ENCODE measurements at regions not wholly inside any gene's neighbourhood (a gene's known extent, or its start where the extent isn't known, plus 50 kb on each side); places are given as distances from the start of the nearest gene placed in this dataset.

DNA sequence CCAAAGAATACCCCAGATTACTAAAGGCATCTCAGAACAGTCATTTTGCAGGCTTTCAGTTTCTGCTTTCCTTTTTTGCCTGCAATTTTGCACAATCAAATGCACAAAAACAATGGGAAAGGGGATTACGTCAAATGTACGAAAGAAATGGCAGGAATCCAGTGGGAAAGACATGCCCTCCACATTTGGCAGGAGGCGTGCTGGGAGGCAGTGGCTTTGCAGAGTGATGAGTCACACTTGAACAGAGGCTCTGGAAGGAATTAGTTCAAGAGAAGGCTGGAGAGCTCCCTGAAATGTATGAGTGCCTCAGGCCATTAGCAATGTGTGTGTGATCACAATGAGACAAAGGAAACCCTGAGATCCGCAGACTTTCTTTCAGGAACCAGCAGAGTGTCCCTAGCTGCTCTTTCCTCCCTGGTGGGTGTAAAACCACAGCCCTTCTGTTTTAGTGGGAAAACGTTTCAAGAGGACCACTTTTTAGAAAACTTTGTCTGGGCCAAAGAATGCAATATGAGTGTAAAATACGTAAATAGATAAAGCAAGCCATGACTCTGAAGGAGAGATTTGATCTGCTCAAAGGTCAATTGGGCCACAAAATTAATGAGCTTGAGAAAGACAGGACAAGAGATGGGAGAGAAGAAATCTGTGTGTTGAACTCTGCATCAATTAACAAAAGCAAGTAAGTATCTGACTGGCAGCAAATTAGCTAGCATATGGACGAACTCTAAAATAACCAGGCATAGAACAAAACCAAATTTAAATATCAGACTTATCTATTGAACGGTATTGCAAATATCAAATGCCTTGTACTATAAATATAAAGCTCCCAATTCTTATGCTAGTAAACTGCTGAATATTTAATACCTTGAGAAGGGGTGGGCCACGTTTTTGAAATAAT, 155.4 kb upstream of the PDE3A start:
- TF ChIP-seq, protein P1, sequence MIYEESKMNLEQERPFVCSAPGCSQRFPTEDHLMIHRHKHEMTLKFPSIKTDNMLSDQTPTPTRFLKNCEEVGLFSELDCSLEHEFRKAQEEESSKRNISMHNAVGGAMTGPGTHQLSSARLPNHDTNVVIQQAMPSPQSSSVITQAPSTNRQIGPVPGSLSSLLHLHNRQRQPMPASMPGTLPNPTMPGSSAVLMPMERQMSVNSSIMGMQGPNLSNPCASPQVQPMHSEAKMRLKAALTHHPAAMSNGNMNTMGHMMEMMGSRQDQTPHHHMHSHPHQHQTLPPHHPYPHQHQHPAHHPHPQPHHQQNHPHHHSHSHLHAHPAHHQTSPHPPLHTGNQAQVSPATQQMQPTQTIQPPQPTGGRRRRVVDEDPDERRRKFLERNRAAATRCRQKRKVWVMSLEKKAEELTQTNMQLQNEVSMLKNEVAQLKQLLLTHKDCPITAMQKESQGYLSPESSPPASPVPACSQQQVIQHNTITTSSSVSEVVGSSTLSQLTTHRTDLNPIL (CRISPR knock-in tag; IDR thresholded peaks at IDR 0.05; ENCODE audit: low read depth): peak; percentile 79
- TF ChIP-seq ZFP3 (CRISPR knock-in tag; IDR thresholded peaks at IDR 0.05) (peak; percentile 85), ZNF565 (CRISPR knock-in tag; conservative IDR thresholded peaks at IDR 0.05; ENCODE audit: low read depth) (no peak), ESRRG (CRISPR knock-in tag; IDR thresholded peaks at IDR 0.05) (no peak), ISL1 (CRISPR knock-in tag; IDR thresholded peaks at IDR 0.05) (peak; percentile 65), TOX (CRISPR knock-in tag; IDR thresholded peaks at IDR 0.05; ENCODE audit: borderline replicate concordance) (peak; percentile 31; the same call in 1 of the 2 replicates), RARB (CRISPR knock-in tag; IDR thresholded peaks at IDR 0.05) (peak; percentile 22; the same call in 1 of the 2 replicates), OSR1 (CRISPR knock-in tag; IDR thresholded peaks at IDR 0.05) (no peak), ARNTL (CRISPR knock-in tag; IDR thresholded peaks at IDR 0.05; ENCODE audit: borderline replicate concordance, low read depth) (no peak)
- TF ChIP-seq, protein P2, sequence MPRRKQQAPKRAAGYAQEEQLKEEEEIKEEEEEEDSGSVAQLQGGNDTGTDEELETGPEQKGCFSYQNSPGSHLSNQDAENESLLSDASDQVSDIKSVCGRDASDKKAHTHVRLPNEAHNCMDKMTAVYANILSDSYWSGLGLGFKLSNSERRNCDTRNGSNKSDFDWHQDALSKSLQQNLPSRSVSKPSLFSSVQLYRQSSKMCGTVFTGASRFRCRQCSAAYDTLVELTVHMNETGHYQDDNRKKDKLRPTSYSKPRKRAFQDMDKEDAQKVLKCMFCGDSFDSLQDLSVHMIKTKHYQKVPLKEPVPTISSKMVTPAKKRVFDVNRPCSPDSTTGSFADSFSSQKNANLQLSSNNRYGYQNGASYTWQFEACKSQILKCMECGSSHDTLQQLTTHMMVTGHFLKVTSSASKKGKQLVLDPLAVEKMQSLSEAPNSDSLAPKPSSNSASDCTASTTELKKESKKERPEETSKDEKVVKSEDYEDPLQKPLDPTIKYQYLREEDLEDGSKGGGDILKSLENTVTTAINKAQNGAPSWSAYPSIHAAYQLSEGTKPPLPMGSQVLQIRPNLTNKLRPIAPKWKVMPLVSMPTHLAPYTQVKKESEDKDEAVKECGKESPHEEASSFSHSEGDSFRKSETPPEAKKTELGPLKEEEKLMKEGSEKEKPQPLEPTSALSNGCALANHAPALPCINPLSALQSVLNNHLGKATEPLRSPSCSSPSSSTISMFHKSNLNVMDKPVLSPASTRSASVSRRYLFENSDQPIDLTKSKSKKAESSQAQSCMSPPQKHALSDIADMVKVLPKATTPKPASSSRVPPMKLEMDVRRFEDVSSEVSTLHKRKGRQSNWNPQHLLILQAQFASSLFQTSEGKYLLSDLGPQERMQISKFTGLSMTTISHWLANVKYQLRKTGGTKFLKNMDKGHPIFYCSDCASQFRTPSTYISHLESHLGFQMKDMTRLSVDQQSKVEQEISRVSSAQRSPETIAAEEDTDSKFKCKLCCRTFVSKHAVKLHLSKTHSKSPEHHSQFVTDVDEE (CRISPR knock-in tag; IDR thresholded peaks at IDR 0.05): peak; percentile 91; the same call in 1 of the 2 replicates
- TF ChIP-seq, protein P3, sequence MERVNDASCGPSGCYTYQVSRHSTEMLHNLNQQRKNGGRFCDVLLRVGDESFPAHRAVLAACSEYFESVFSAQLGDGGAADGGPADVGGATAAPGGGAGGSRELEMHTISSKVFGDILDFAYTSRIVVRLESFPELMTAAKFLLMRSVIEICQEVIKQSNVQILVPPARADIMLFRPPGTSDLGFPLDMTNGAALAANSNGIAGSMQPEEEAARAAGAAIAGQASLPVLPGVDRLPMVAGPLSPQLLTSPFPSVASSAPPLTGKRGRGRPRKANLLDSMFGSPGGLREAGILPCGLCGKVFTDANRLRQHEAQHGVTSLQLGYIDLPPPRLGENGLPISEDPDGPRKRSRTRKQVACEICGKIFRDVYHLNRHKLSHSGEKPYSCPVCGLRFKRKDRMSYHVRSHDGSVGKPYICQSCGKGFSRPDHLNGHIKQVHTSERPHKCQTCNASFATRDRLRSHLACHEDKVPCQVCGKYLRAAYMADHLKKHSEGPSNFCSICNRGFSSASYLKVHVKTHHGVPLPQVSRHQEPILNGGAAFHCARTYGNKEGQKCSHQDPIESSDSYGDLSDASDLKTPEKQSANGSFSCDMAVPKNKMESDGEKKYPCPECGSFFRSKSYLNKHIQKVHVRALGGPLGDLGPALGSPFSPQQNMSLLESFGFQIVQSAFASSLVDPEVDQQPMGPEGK (CRISPR knock-in tag; IDR thresholded peaks at IDR 0.05; ENCODE audit: borderline replicate concordance): no peak

All from SK-N-SH treated with all-trans-retinoic acid at 6 μM for 48 hours (cell line).